Panc1 (cell line): ENCODE measurements at regions not wholly inside any gene's neighbourhood (a gene's known extent, or its start where the extent isn't known, plus 50 kb on each side); places are given as distances from the start of the nearest gene placed in this dataset.

Source experiments
- ATAC-seq: fragments of 200-7000 bp; cut with Tn5 transposase; 2 replicates; pipeline ENCODE4 v1.9.1; 2020; ENCODE audit warnings: mild to moderate bottlenecking, moderate library complexity
- BruUV-seq: library from RNA; stranded (reverse); fragments of 400-500 nt; replicated peaks from 2 replicates; lab custom pipeline; 2021; lab: Mats Ljungman, UMichigan
- CTCF ChIA-PET: fragments of 300-600 bp; sonication (Branson Sonifier 250); formaldehyde crosslinking; loops from one replicate; lab custom pipeline; 2022; ENCODE audit warnings: antibody characterized with exemption; lab: Charles Lee
- POLR2A ChIA-PET: fragments of 300-600 bp; sonication (Branson Sonifier 250); formaldehyde crosslinking; loops from one replicate; lab custom pipeline; 2022; ENCODE audit warnings: antibody characterized with exemption; lab: Charles Lee
- DNase-seq: peaks from one replicate; pipeline ENCODE4 v3.0.0-alpha.2; 2010; ENCODE audit warnings: low read depth, low spot score
- H3K27ac ChIP-seq: 2 replicates; pipeline ENCODE4 v1.5.1; 2011; ENCODE audit warnings: mild to moderate bottlenecking, low read length, inconsistent platforms
- H3K27me3 ChIP-seq: fragments of 200-500 bp; sonication (Bioruptor generic); 2 replicates; pipeline ENCODE4 v1.6.0; 2014; ENCODE audit warnings: low read length, inconsistent platforms; ENCODE audit not compliant: control insufficient read depth, insufficient read depth
- H3K36me3 ChIP-seq: fragments of 200-500 bp; sonication (Bioruptor generic); 2 replicates; pipeline ENCODE4 v1.5.1; 2014; ENCODE audit warnings: inconsistent platforms, mild to moderate bottlenecking, low read length, moderate library complexity; ENCODE audit not compliant: control insufficient read depth, insufficient read depth
- H3K4me1 ChIP-seq: 2 replicates; pipeline ENCODE4 v1.5.1; 2011; ENCODE audit warnings: inconsistent platforms, mild to moderate bottlenecking, low read length, moderate library complexity; ENCODE audit not compliant: control insufficient read depth, insufficient read depth
- H3K4me3 ChIP-seq, 2 experiments: 2 replicates each; pipeline ENCODE4 v1.5.1; 2011 to 2012; ENCODE audit warnings: low read depth in 2 of 2, low read length in 2 of 2, mild to moderate bottlenecking in 2 of 2, inconsistent platforms in 1 of 2, moderate library complexity in 1 of 2
- H3K9me3 ChIP-seq: fragments of 200-500 bp; sonication (Bioruptor generic); 2 replicates; pipeline ENCODE4 v1.5.1; 2014; ENCODE audit warnings: low read depth, mild to moderate bottlenecking, inconsistent platforms, low read length, moderate library complexity; ENCODE audit not compliant: control insufficient read depth, insufficient read depth
- POLR2AphosphoS5 ChIP-seq: IDR thresholded peaks from 2 replicates; pipeline ENCODE4 v1.6.1; 2012; ENCODE audit warnings: mild to moderate bottlenecking, low read depth, low read length, moderate library complexity
- SIN3A ChIP-seq: IDR thresholded peaks from 2 replicates; pipeline ENCODE4 v1.6.1; 2012; ENCODE audit warnings: low read depth, mild to moderate bottlenecking, low read length, moderate library complexity, borderline replicate concordance; ENCODE audit not compliant: insufficient read depth
- TCF7L2 ChIP-seq: IDR thresholded peaks from 2 replicates; pipeline ENCODE4 v1.6.1; 2011; ENCODE audit warnings: mild to moderate bottlenecking, low read depth, low read length, inconsistent platforms
- in situ Hi-C: cut with HindIII; loops from 2 replicates; pipeline ENCODE4 v1.10.0; 2016; ENCODE audit warnings: low sequenced_read_pairs, low pct_unique_long_range_greater_than_20kb
- intact Hi-C: fragments of 100-400 bp; cut with micrococcal nuclease; formaldehyde crosslinking; loops from one replicate; pipeline ENCODE4 v1.10.0; 2022; ENCODE audit not compliant: unreplicated experiment
- TF ChIP-seq, protein P1 (sequence below): fragments of 450-650 bp; IDR thresholded peaks from 2 replicates; pipeline ENCODE4 v1.5.1; 2017; ENCODE audit warnings: mild to moderate bottlenecking
- TF ChIP-seq, protein P2 (sequence below), 2 experiments: IDR thresholded peaks; 2 replicates each; pipeline ENCODE4 v1.6.1; 2011 to 2012; ENCODE audit warnings: low read depth in 2 of 2, control low read depth in 1 of 2, low read length in 1 of 2, mild to moderate bottlenecking in 1 of 2, moderate library complexity in 1 of 2; ENCODE audit not compliant: insufficient read depth in 1 of 2

DNA sequence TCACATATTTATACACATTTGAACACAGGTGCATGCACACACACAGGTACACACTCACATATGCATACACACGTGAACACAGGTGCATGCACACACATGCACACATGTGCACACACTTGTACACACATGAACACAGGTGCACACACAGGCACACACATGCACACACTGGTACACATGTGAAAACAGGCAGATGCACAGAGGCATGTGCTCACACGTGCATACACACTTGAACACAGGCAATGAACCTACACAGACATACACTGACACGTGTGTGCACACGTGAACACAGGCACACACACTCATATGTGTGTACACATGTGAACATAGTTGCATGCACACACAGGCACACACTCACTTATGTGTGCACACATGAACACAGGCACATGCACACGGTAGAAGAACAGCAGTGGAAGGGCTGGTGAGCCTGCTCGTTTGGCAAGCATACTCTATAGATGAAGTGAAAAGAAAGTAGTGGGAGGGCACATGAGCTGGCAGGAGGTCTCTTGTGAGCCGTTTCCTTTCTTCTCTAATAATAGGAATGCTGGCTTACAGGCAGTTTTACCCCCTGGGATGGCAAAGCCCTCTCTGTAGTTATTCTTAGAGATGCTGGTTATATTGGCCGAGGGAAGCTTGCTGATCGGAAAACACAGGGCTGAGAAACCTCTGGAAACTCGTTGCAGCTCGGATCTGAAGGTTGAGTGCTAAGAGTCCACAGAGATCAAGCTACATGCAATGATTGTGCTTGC is 279.6 kb upstream of the CLNK start:
- TF ChIP-seq POLR2AphosphoS5 (no peak), TCF7L2 (no peak), SIN3A (no peak)
- TF ChIP-seq, protein P1, sequence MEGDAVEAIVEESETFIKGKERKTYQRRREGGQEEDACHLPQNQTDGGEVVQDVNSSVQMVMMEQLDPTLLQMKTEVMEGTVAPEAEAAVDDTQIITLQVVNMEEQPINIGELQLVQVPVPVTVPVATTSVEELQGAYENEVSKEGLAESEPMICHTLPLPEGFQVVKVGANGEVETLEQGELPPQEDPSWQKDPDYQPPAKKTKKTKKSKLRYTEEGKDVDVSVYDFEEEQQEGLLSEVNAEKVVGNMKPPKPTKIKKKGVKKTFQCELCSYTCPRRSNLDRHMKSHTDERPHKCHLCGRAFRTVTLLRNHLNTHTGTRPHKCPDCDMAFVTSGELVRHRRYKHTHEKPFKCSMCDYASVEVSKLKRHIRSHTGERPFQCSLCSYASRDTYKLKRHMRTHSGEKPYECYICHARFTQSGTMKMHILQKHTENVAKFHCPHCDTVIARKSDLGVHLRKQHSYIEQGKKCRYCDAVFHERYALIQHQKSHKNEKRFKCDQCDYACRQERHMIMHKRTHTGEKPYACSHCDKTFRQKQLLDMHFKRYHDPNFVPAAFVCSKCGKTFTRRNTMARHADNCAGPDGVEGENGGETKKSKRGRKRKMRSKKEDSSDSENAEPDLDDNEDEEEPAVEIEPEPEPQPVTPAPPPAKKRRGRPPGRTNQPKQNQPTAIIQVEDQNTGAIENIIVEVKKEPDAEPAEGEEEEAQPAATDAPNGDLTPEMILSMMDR, result no peak
- TF ChIP-seq, protein P2, sequence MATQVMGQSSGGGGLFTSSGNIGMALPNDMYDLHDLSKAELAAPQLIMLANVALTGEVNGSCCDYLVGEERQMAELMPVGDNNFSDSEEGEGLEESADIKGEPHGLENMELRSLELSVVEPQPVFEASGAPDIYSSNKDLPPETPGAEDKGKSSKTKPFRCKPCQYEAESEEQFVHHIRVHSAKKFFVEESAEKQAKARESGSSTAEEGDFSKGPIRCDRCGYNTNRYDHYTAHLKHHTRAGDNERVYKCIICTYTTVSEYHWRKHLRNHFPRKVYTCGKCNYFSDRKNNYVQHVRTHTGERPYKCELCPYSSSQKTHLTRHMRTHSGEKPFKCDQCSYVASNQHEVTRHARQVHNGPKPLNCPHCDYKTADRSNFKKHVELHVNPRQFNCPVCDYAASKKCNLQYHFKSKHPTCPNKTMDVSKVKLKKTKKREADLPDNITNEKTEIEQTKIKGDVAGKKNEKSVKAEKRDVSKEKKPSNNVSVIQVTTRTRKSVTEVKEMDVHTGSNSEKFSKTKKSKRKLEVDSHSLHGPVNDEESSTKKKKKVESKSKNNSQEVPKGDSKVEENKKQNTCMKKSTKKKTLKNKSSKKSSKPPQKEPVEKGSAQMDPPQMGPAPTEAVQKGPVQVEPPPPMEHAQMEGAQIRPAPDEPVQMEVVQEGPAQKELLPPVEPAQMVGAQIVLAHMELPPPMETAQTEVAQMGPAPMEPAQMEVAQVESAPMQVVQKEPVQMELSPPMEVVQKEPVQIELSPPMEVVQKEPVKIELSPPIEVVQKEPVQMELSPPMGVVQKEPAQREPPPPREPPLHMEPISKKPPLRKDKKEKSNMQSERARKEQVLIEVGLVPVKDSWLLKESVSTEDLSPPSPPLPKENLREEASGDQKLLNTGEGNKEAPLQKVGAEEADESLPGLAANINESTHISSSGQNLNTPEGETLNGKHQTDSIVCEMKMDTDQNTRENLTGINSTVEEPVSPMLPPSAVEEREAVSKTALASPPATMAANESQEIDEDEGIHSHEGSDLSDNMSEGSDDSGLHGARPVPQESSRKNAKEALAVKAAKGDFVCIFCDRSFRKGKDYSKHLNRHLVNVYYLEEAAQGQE (IDR thresholded peaks at IDR 0.05; ENCODE audit: insufficient read depth in 1 of 2, low read depth in 2 of 2, low read length in 1 of 2), result no peak
- intact Hi-C loops, result no loop called here
- Histone ChIP-seq H3K36me3 (no peaks in the 10 kb centered on the region), H3K9me3 (no peaks in the 10 kb centered on the region), H3K27me3 (no peaks in the 10 kb centered on the region), H3K4me3 (no peak overlapping the region), H3K4me1 (no peaks in the 10 kb centered on the region), H3K27ac (no peak overlapping the region)
- CTCF ChIA-PET, result no interaction called here
- DNase-seq (no peak), ATAC-seq (no peak)
- in situ Hi-C loops, result no loop called here
- POLR2A ChIA-PET, result interaction anchor here (0.6 kb wide), 1 partner anchor 330 kb away, joined by 3 read pairs; no protein-coding TSS in a partner anchor
- BruUV-seq, result no TSS peak

DNA sequence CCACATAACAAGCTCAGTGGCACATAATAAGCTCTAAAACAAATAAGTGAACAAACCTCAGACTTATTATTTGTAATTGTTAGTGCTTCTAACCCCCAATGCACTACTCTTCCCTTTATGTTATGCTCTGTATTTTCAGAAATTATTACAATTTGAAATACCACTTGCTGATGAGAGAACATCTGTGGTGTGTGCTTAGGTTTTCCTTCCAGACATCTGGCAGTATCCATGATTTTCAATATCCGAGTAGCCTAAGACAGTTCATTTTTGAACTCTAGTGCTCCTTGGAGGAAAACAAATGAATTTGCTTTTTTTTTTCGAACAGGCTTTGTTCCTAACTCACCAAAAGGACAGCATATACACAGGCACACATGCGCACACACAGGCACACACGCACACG is 278.7 kb upstream of the CLNK start:
- Histone ChIP-seq H3K27ac (no peak overlapping the region), H3K4me3 (no peak overlapping the region), H3K9me3 (no peaks in the 10 kb centered on the region), H3K36me3 (no peaks in the 10 kb centered on the region), H3K4me1 (no peaks in the 10 kb centered on the region), H3K27me3 (no peaks in the 10 kb centered on the region)
- DNase-seq (no peak), ATAC-seq (no peak)
- POLR2A ChIA-PET, result no interaction called here
- CTCF ChIA-PET, result no interaction called here
- BruUV-seq, result no TSS peak
- intact Hi-C loops, result no loop called here
- TF ChIP-seq TCF7L2 (no peak), POLR2AphosphoS5 (no peak), SIN3A (no peak)
- TF ChIP-seq, protein P2 (IDR thresholded peaks at IDR 0.05; ENCODE audit: insufficient read depth in 1 of 2, low read depth in 2 of 2, low read length in 1 of 2), result no peak
- TF ChIP-seq, protein P1, result no peak
- in situ Hi-C loops, result no loop called here
